Activated T-helper 1 cell treated with Interleukin-2 at 50 U/mL for 16 hours (primary cell): ENCODE measurements at regions not wholly inside any gene's neighbourhood (a gene's known extent, or its start where the extent isn't known, plus 50 kb on each side); places are given as distances from the start of the nearest gene placed in this dataset.

Experiments used
- DNase-seq: peaks from one replicate; pipeline ENCODE4 v3.0.0-alpha.2; 2020; ENCODE audit warnings: low read depth

DNA sequence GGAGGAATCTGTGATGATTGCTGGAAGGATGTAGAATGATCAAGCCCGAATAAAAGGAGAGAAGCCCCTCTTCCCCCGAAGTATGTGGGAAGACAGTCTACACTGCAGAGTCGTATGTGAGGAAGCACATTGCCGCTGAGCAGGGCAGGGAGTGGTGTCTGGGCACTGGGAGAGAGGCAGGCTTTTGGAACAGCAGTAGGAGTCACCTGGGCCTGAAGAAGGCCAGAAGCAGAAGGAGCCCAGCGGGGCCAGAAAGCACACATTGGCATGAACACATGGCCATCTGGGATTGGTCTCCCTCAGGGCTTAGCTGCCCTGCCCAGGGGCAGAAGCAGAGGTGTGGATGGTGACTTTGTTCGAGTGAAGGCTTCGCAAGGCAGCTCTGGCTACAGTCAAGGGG lies 162.8 kb downstream of the ERCC6L2 start:
- no peak for DNase-seq

- DNase-seq, result no peak
These were observed 159.1 kb downstream of the ERCC6L2 start for GRCh38 chr9:96034553-96035122.

GRCh38 chr9:96033896-96034295 lies 158.4 kb downstream of the ERCC6L2 start:
- DNase-seq, result no peak

DNA sequence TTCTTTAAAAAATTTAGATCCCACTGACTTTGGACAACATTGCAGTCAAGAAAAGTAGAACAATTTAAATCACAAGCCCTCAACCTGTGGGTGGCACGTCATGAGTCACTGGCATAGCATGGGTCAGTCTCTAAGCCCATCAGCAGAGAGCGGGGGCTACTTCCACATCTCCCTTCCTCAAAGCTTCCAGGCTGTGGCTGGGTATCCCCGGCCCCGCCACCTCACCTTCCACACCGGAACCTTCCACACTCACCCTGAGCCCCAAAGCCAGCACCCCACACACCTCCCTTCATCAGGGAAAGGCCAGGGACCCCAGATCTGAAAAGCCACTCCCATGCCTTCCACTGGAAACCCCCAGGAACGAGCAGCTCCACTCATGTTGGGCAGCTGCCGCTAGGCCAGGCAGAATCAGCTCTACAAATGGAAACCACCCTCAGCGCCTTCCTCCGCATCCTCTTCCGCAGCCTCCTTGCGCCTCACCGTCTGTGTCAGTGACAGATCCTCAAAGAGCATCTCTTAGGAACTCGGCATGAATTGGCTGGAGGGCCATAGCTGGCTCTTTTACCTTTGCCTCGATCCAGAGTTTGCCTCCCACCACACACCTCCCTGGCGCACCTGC lies 156.5 kb downstream of the ERCC6L2 start:
- DNase-seq, result no peak

GRCh38 chr9:96031366-96031824 lies 155.9 kb downstream of the ERCC6L2 start:
- no peak for DNase-seq

- DNase-seq, result no peak
These were observed 154.4 kb downstream of the ERCC6L2 start for GRCh38 chr9:96029722-96030530.

- DNase-seq, result no peak
These were observed 152.0 kb downstream of the ERCC6L2 start for GRCh38 chr9:96027251-96028131.

DNA sequence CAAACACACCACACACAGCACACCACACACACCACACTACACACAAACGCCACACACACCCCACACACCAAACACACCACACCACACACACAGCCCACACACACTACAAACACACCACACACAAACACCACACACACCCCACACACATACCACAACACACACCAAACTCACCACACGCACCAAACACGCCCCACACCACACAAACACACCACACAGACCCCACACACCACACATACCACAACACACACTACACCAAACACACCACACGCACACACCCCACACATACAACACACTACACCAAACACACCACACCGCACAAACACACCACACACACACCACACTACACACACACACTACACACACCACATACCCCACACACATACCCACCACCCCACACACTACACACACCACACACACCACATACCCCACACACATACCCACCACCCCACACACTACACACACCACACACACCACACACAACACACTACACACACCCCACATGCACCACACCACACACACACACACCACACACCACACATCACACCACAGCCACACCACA lies 151.2 kb downstream of the ERCC6L2 start:
- no peak for DNase-seq

DNA sequence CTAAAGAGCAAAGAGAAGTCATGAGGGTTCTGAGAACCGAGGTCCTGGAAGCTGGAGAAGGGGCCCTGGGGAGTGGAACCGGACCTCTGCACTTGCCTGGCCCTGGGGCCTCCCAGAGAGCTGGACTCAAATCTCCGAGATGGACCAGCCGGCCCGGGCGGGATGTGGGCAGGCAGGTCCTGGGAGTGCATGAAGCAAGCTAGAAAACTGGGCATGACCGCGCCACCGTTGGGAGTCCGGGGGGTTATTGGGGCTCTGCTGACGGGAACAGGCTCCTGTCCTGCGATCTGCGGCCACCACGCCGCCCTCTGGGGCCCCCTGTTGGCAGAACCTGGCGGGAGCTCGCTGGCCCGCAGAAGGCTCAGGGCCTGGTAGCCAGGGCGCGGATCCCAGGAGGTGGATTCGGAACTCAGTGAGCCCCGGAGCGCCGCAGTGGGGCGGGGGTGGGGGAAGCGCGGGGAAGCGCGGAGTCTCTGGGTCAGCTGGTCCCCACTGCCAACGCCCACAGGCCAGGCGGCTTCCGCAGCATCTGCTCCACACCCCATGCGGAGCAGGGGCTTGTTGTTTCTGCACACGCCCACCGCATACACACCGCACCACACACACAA lies 150.6 kb downstream of the ERCC6L2 start:
- no peak for DNase-seq

DNA sequence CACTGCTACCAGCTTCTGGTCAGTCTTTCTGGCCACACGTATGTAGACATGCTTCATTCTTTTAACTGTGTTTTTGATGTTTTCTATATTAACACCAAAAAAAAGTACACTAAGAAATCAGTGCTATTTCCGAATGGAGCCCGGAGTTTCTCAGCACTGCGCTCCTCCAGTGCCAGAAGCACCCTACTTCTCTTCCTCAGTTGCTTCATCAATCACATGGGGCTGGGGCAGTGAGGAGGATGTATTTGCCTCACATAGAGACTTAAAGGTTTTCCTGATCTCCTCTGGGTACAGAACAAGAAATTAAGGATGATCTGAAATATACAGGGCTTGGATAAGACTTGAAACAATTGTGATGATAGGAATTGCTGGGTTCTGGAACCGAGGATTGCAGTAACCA lies 148.0 kb downstream of the ERCC6L2 start:
- no peak for DNase-seq

DNA sequence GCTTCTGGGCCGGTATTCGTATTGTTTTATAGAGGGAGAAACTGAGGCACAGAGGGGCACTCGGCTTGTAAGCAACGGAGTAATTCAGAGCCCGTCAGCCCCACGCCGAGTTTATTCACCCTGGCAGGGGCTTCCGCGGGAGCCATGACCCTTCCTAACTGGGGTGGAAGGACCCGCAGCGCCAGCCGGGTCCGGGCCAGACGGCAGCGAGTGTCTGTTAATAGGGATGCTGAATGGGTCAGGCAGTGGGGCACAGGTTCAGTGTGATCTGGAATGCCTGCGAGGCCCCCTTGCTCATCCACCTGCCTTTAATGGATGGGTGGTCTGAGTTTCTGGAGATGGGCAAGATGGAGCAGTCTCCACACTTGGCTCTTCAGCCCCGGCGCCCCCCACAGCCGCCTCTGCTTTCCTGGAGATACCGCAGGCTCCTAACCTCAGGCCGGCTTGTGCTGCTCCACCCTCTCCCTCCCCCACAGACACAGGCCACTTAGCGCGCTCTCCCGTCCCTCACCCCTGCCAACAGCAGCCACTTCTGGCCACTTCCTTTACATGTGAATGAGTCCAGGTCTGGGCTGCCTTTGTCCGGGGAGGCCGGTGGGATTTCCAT lies 147.1 kb downstream of the ERCC6L2 start:
- DNase-seq, result no peak

GRCh38 chr9:96021551-96022444 lies 146.3 kb downstream of the ERCC6L2 start:
- no peak for DNase-seq

DNA sequence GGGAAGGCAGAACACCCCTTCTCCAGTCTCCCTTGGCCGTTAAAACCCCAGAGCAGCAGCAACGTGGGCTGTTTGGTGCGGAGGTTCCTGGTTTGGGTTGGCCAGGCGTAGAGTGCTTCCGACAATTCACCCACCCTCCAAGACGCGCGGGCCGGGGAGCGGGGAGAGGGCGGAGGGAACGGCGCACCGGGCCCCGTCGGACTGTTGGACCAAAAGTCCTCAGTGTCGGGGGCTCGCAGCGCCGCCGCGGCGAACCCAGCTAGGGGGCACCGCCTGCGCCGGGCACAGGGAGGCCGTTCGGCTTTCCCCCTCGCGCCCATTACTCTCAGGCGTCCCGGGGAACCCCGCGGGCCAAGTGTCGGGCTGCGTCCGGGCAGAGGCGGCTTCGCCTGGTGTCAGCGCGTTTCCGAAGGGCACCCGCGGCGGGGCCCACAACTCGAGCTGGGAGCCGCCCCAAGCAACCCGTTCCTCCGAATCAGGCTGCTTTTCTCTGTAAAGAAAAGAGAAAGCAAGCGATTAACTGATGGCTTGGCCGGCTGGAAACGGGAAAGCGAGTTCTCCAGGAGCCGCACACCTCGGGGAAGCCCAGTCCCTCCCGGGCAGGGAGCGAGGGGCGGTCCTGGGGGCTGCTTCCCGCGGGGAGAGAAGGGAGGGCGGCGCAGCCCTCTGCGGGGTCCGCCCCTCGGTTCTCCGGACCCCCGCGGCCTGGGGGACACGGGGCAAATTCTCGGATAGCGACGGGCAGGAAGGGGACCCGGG lies 145.5 kb downstream of the ERCC6L2 start:
- no peak for DNase-seq

GRCh38 chr9:96020300-96020791 lies 144.9 kb downstream of the ERCC6L2 start:
- no peak for DNase-seq
